CD4-positive, alpha-beta memory T cell (primary cell): ENCODE measurements at regions not wholly inside any gene's neighbourhood (a gene's known extent, or its start where the extent isn't known, plus 50 kb on each side); places are given as distances from the start of the nearest gene placed in this dataset.

Experiments
- CTCF ChIA-PET: fragments of 350-600 bp; sonication (Branson Sonifier 250); formaldehyde crosslinking; loops from one replicate; lab custom pipeline; 2021; ENCODE audit warnings: inconsistent platforms; ENCODE audit not compliant: partially characterized antibody; lab: Charles Lee
- POLR2A ChIA-PET: fragments of 350-600 bp; sonication (Branson Sonifier 250); formaldehyde crosslinking; loops from one replicate; lab custom pipeline; 2021; ENCODE audit not compliant: partially characterized antibody; lab: Charles Lee
- DNase-seq, 5 donors: peaks; one replicate each; pipeline versions ENCODE4 v3.0.0 to v3.0.0-alpha.2; 2020 to 2022; ENCODE audit warnings: mixed read lengths in 1 of 5
- H3K27ac ChIP-seq: one replicate; pipeline ENCODE4 v1.7.0; 2013; ENCODE audit warnings: low read depth, low read length
- H3K27me3 ChIP-seq: 2 replicates; pipeline ENCODE4 v1.7.0; 2013; ENCODE audit warnings: mild to moderate bottlenecking, low read length, moderate library complexity; ENCODE audit not compliant: insufficient read depth
- H3K36me3 ChIP-seq: 2 replicates; pipeline ENCODE4 v1.7.0; 2013; ENCODE audit warnings: mild to moderate bottlenecking, low read length, moderate library complexity; ENCODE audit not compliant: insufficient read depth
- H3K4me1 ChIP-seq: 2 replicates; pipeline ENCODE4 v1.7.0; 2013; ENCODE audit warnings: mild to moderate bottlenecking, low read length, moderate library complexity; ENCODE audit not compliant: insufficient read depth
- H3K4me3 ChIP-seq, 2 donors: one replicate each; pipeline ENCODE4 v1.7.0; 2013; ENCODE audit warnings: low read length in 2 of 2, mild to moderate bottlenecking in 1 of 2
- H3K9me3 ChIP-seq, 2 donors: one replicate each; pipeline ENCODE4 v1.7.0; 2013; ENCODE audit warnings: low read length in 2 of 2, control low read depth in 1 of 2; ENCODE audit not compliant: control insufficient read depth in 1 of 2
- H3K27ac Mint-ChIP-seq, 7 donors: one replicate each; pipeline ENCODE4 v1.8.0; 2020 to 2021; ENCODE audit warnings: mixed read lengths in 7 of 7, mild to moderate bottlenecking in 6 of 7, inconsistent platforms in 3 of 7, moderate library complexity in 3 of 7
- H3K27me3 Mint-ChIP-seq, 2 donors: one replicate each; pipeline ENCODE4 v1.8.0; 2020 to 2021; ENCODE audit warnings: mixed read lengths in 2 of 2
- H3K36me3 Mint-ChIP-seq, 2 donors: one replicate each; pipeline ENCODE4 v1.8.0; 2020 to 2021; ENCODE audit warnings: mixed read lengths in 2 of 2, inconsistent platforms in 1 of 2, mild to moderate bottlenecking in 1 of 2
- H3K4me1 Mint-ChIP-seq, 4 donors: one replicate each; pipeline ENCODE4 v1.8.0; 2020 to 2021; ENCODE audit warnings: mixed read lengths in 4 of 4, mild to moderate bottlenecking in 1 of 4
- H3K4me3 Mint-ChIP-seq, 8 donors: one replicate each; pipeline ENCODE4 v1.8.0; 2020 to 2021; ENCODE audit warnings: mixed read lengths in 8 of 8, mild to moderate bottlenecking in 7 of 8, moderate library complexity in 6 of 8, inconsistent platforms in 3 of 8
- H3K9me3 Mint-ChIP-seq, 8 donors: one replicate each; pipeline ENCODE4 v1.8.0; 2020 to 2021; ENCODE audit warnings: mixed read lengths in 8 of 8, mild to moderate bottlenecking in 5 of 8, inconsistent platforms in 3 of 8, moderate library complexity in 1 of 8
- intact Hi-C: fragments of 100-400 bp; cut with micrococcal nuclease; formaldehyde crosslinking; loops from one replicate; pipeline ENCODE4 v1.15.1; 2023

- ChIA-PET POLR2A (no interaction called here), CTCF (no interaction called here)
- H3K9me3 Mint-ChIP-seq: peaks cover 0 to 11% (median 5%) of the 10 kb centered on the region in 8 donors
- Histone ChIP-seq H3K4me3 (no peak overlapping the region), H3K27me3 (no peaks in the 10 kb centered on the region), H3K27ac (no peak overlapping the region), H3K4me1 (no peaks in the 10 kb centered on the region), H3K9me3 (no peaks in the 10 kb centered on the region), H3K36me3 (no peaks in the 10 kb centered on the region)
- no peak overlapping the region for H3K27ac Mint-ChIP-seq
- intact Hi-C loops: no loop called here
- H3K4me1 Mint-ChIP-seq: peaks cover 0 to 7% (median 6%) of the 10 kb centered on the region in 4 donors
- peaks cover 20 to 21% of the 10 kb centered on the region in 2 donors for H3K27me3 Mint-ChIP-seq
- H3K4me3 Mint-ChIP-seq: no peak overlapping the region
- DNase-seq: no peak
- peaks cover 0 to 2% of the 10 kb centered on the region in 2 donors for H3K36me3 Mint-ChIP-seq
Observed at GRCh38 chr17:14595656-14596055, 294.8 kb downstream of the HS3ST3B1 start.

DNA sequence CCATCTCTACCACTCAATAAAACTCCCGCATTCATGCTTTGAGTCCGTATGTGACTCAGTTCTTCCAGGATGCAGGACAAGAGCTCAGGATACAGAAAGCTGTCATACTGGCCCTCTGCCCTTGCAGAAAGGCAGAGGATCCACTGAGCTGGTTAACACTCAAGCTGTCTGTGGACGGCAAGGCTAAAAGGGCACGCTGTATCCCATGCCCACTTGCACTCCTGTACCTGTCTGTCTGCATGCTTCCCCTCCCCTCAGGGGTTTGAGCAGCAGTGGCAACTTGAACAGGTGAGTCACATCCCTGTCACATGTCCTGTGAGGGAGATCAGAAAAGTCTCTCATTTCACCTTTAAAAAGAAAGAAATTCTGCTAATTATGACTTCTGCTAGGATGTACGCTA is 293.8 kb downstream of the HS3ST3B1 start:
- Mint-ChIP-seq H3K9me3 (peaks cover 0 to 6% (median under 1%) of the 10 kb centered on the region in 8 donors), H3K4me3 (no peak overlapping the region), H3K36me3 (peaks cover 0 to 2% of the 10 kb centered on the region in 2 donors), H3K4me1 (peaks cover 0 to 7% (median 6%) of the 10 kb centered on the region in 4 donors), H3K27ac (no peak overlapping the region), H3K27me3 (peaks cover 20 to 22% of the 10 kb centered on the region in 2 donors)
- POLR2A ChIA-PET: no interaction called here
- CTCF ChIA-PET: no interaction called here
- no peaks in the 10 kb centered on the region for H3K27me3 ChIP-seq
- no peaks in the 10 kb centered on the region for H3K36me3 ChIP-seq
- intact Hi-C loops: no loop called here
- DNase-seq: no peak
- H3K4me1 ChIP-seq: no peaks in the 10 kb centered on the region
- H3K9me3 ChIP-seq: no peaks in the 10 kb centered on the region
- H3K4me3 ChIP-seq: no peak overlapping the region
- H3K27ac ChIP-seq: no peak overlapping the region

GRCh38 chr17:14593956-14594355 is 293.1 kb downstream of the HS3ST3B1 start:
- POLR2A ChIA-PET: no interaction called here
- Mint-ChIP-seq H3K4me1 (peaks cover 0 to 7% (median 6%) of the 10 kb centered on the region in 4 donors), H3K27me3 (peaks cover 20 to 21% of the 10 kb centered on the region in 2 donors), H3K9me3 (peaks cover 0 to 2% (median 0%) of the 10 kb centered on the region in 8 donors), H3K36me3 (no peaks in the 10 kb centered on the region), H3K27ac (no peak overlapping the region), H3K4me3 (no peak overlapping the region)
- H3K9me3 ChIP-seq: no peaks in the 10 kb centered on the region
- CTCF ChIA-PET: no interaction called here
- H3K27ac ChIP-seq: no peak overlapping the region
- DNase-seq: no peak
- H3K4me3 ChIP-seq: no peak overlapping the region
- no peaks in the 10 kb centered on the region for H3K36me3 ChIP-seq
- no peaks in the 10 kb centered on the region for H3K27me3 ChIP-seq
- intact Hi-C loops: no loop called here
- no peaks in the 10 kb centered on the region for H3K4me1 ChIP-seq

DNA sequence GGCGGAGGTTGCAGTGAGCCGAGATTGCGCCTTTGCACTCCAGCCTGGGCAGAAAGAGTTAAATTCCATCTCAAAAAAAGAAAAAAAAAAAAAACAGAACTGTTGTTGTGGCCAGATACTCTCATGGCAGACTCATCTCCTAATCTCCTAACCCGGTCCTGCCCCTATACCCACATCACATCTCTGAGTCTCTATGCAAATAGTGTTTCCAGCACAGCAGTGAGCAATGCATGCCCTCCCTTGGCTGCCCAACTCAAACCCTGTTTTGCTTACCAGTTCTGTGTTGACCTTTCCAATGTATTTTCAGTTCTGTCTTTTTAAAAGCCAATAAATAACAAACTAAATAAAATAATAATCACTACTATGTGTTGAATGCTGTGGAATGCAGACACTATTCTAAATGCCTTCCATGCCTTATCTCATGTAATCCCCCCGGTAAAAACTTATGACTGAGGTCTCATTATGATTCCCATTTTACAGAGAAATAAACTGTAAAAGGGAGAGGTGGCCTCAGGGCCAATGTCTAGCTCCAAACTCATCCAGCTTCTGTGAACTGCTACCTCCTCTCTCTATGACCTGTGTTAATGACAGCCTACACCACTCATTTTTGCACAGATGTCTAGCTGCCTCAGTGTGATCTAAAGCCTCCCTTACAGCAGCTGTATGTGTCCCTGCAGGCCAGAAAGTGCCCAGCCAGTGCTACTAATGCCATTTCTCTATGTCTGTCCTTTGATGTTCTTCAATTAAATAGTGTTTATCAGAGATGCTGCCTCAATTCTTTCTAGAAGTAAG is 289.8 kb downstream of the HS3ST3B1 start:
- no peaks in the 10 kb centered on the region for H3K9me3 Mint-ChIP-seq
- no peak overlapping the region for H3K27ac Mint-ChIP-seq
- no peaks in the 10 kb centered on the region for H3K27me3 ChIP-seq
- H3K4me1 ChIP-seq: no peaks in the 10 kb centered on the region
- H3K9me3 ChIP-seq: no peaks in the 10 kb centered on the region
- POLR2A ChIA-PET: no interaction called here
- no peaks in the 10 kb centered on the region for H3K36me3 Mint-ChIP-seq
- H3K27me3 Mint-ChIP-seq: peaks cover 9 to 10% of the 10 kb centered on the region in 2 donors
- no peak overlapping the region for H3K27ac ChIP-seq
- H3K4me3 Mint-ChIP-seq: no peak overlapping the region
- CTCF ChIA-PET: no interaction called here
- H3K4me3 ChIP-seq: no peak overlapping the region
- no peaks in the 10 kb centered on the region for H3K36me3 ChIP-seq
- peaks cover 0 to 6% (median 5%) of the 10 kb centered on the region in 4 donors for H3K4me1 Mint-ChIP-seq
- intact Hi-C loops: no loop called here
- DNase-seq: no peak

DNA sequence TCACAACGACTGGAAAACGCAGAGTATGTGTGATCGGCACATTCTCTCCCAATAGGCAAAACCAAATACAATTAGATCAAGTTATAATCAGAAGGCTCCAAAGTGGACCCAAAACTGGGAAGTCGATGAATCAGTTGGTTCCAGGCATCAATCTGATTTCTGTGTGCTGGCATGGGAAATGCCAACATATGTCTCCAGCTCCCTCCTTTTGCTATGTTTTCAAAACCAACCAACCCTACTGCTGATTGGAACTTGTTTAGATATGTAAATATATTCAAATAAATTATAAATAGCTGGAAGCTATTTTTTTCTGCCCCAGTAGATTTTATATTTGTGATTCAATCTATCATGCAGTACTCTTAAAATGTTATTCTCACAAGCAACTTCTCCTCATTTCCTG is 284.2 kb downstream of the HS3ST3B1 start:
- H3K27ac ChIP-seq: no peak overlapping the region
- no peaks in the 10 kb centered on the region for H3K9me3 ChIP-seq
- CTCF ChIA-PET: no interaction called here
- H3K4me1 Mint-ChIP-seq: no peaks in the 10 kb centered on the region
- no peaks in the 10 kb centered on the region for H3K9me3 Mint-ChIP-seq
- H3K4me1 ChIP-seq: no peaks in the 10 kb centered on the region
- H3K36me3 ChIP-seq: no peaks in the 10 kb centered on the region
- H3K4me3 Mint-ChIP-seq: no peak overlapping the region
- POLR2A ChIA-PET: no interaction called here
- intact Hi-C loops: no loop called here
- no peaks in the 10 kb centered on the region for H3K36me3 Mint-ChIP-seq
- H3K27me3 Mint-ChIP-seq: peaks cover 0 to 7% of the 10 kb centered on the region in 2 donors
- no peak for DNase-seq
- H3K27ac Mint-ChIP-seq: no peak overlapping the region
- H3K4me3 ChIP-seq: no peak overlapping the region
- no peaks in the 10 kb centered on the region for H3K27me3 ChIP-seq

DNA sequence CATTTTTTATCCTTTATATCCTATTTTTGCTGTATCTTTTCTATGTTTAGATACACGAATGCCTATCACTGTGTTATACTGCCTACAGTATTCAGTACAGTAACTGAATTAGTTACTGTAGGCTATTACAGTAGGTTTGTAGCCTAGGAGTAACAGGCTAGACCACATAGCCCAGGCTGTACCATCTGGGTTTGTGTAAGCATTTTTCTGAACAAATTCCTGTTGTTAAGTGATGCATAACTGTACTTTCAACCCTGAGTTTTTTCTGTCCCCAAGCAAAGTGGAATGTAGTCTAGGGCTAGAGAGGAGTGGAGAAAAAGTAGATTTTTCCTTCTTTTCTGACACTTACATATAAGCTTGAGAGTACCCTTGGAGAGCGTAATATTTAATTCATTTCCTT is 282.1 kb downstream of the HS3ST3B1 start:
- Mint-ChIP-seq H3K4me3 (no peak overlapping the region), H3K4me1 (no peaks in the 10 kb centered on the region), H3K27ac (no peak overlapping the region), H3K27me3 (peaks cover 0 to 5% of the 10 kb centered on the region in 2 donors), H3K36me3 (no peaks in the 10 kb centered on the region), H3K9me3 (peaks cover 0 to 1% (median 0%) of the 10 kb centered on the region in 8 donors)
- no peaks in the 10 kb centered on the region for H3K4me1 ChIP-seq
- no peaks in the 10 kb centered on the region for H3K9me3 ChIP-seq
- ChIA-PET CTCF (no interaction called here), POLR2A (no interaction called here)
- no peak overlapping the region for H3K4me3 ChIP-seq
- H3K27me3 ChIP-seq: no peaks in the 10 kb centered on the region
- H3K36me3 ChIP-seq: no peaks in the 10 kb centered on the region
- intact Hi-C loops: no loop called here
- H3K27ac ChIP-seq: no peak overlapping the region
- DNase-seq: no peak

DNA sequence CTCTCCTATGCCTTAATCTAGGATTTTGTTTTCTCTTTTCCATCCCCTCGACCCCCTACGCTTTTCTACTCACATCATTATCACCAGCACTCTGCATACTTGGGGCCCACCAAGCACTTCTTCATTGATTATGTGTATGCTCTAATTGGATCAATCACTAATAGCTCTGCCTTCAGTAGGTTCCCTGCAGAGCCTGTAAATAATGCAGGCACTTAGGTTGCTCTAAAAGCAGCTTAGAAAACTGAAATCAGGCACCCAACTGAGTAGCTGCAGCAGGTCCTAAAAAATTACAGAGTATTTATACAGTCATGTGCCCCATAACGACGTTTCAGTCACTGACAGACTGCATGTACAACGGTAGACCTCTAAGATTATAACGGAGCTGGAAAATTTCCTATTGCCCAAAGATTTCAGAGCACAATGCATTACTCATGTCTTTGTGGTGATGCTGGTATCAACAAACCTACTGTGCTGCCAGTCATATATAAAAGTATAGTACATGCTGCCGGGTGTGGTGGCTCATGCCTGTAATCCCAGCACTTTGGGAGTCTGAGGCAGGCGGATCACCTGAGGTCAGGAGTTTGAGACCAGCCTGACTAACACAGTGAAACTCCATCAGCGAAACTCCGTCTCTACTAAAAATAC is 280.4 kb downstream of the HS3ST3B1 start:
- intact Hi-C loops: no loop called here
- no peak overlapping the region for H3K27ac Mint-ChIP-seq
- Histone ChIP-seq H3K36me3 (no peaks in the 10 kb centered on the region), H3K9me3 (no peaks in the 10 kb centered on the region), H3K27ac (no peak overlapping the region), H3K27me3 (no peaks in the 10 kb centered on the region), H3K4me3 (no peak overlapping the region), H3K4me1 (no peaks in the 10 kb centered on the region)
- H3K4me1 Mint-ChIP-seq: no peaks in the 10 kb centered on the region
- CTCF ChIA-PET: no interaction called here
- no peak for DNase-seq
- H3K27me3 Mint-ChIP-seq: peaks cover 0 to 7% of the 10 kb centered on the region in 2 donors
- H3K4me3 Mint-ChIP-seq: no peak overlapping the region
- POLR2A ChIA-PET: no interaction called here
- H3K9me3 Mint-ChIP-seq: peaks cover 0 to 2% (median 0%) of the 10 kb centered on the region in 8 donors
- no peaks in the 10 kb centered on the region for H3K36me3 Mint-ChIP-seq
